B cell (primary cell): ENCODE measurements at regions not wholly inside any gene's neighbourhood (a gene's known extent, or its start where the extent isn't known, plus 50 kb on each side); places are given as distances from the start of the nearest gene placed in this dataset.

Experiments
- ATAC-seq: fragments of 200-7000 bp; cut with Tn5 transposase; one replicate; pipeline ENCODE4 v1.10.0; 2021; ENCODE audit warnings: low read depth, mild to moderate bottlenecking, moderate number of reproducible peaks, moderate library complexity
- CTCF ChIA-PET: fragments of 350-600 bp; sonication (Branson Sonifier 250); formaldehyde crosslinking; loops from one replicate; lab custom pipeline; 2021; ENCODE audit warnings: antibody characterized with exemption, inconsistent platforms; lab: Charles Lee
- POLR2A ChIA-PET: fragments of 350-600 bp; sonication (Branson Sonifier 250); formaldehyde crosslinking; loops from one replicate; lab custom pipeline; 2021; ENCODE audit warnings: antibody characterized with exemption; lab: Charles Lee
- DNase-seq: peaks from one replicate; pipeline ENCODE4 v3.0.0; 2013
- H2AFZ ChIP-seq: 2 replicates; pipeline ENCODE4 v1.6.1; 2012; ENCODE audit warnings: mild to moderate bottlenecking, low read depth, low read length; ENCODE audit not compliant: insufficient read depth, poor library complexity, severe bottlenecking
- H3K27ac ChIP-seq, 2 donors: 1 replicate in 1 of 2; 2 replicates in 1 of 2; pipeline ENCODE4 v1.5.1; 2012 to 2013; ENCODE audit warnings: low read length in 2 of 2, mild to moderate bottlenecking in 2 of 2, moderate library complexity in 1 of 2
- H3K27me3 ChIP-seq, 4 experiments: fragments of 200-600 bp in 1 of 4; sonication (generic) in 1 of 4; replicated peaks in 1 of 4; 1 replicate in 2 of 4; 2 replicates in 2 of 4; pipeline versions ENCODE4 v1.6.1 to v1.7.0; 2013 to 2016; ENCODE audit warnings: low read length in 3 of 4, mild to moderate bottlenecking in 2 of 4, mixed read lengths in 1 of 4, moderate library complexity in 1 of 4; ENCODE audit not compliant: insufficient read depth in 4 of 4, control insufficient read depth in 3 of 4; ENCODE audit errors: control extremely low read depth in 1 of 4
- H3K36me3 ChIP-seq, 2 experiments: replicated peaks in 1 of 2; 1 replicate in 1 of 2; 2 replicates in 1 of 2; pipeline versions ENCODE4 v1.6.1 to v1.7.1; 2013; ENCODE audit warnings: low read length in 1 of 2; ENCODE audit not compliant: insufficient read depth in 2 of 2, control insufficient read depth in 1 of 2; ENCODE audit errors: control extremely low read depth in 1 of 2, extremely low read depth in 1 of 2
- H3K4me1 ChIP-seq, 2 donors: fragments of 200-600 bp in 1 of 2; sonication (generic) in 1 of 2; 1 replicate in 1 of 2; 2 replicates in 1 of 2; pipeline versions ENCODE4 v1.5.1 to v1.6.1; 2013 to 2017; ENCODE audit warnings: low read length in 2 of 2; ENCODE audit not compliant: control insufficient read depth in 2 of 2, insufficient read depth in 2 of 2
- H3K4me2 ChIP-seq: replicated peaks from 2 replicates; pipeline ENCODE3; 2012; ENCODE audit warnings: mild to moderate bottlenecking, low read depth, low read length; ENCODE audit not compliant: poor library complexity, severe bottlenecking
- H3K4me3 ChIP-seq, 5 experiments: fragments of 200-600 bp in 1 of 5; sonication (generic) in 1 of 5; 1 replicate in 3 of 5; 2 replicates in 2 of 5; pipeline versions ENCODE4 v1.5.1 to v1.7.0; 2011 to 2016; ENCODE audit warnings: low read length in 4 of 5, mild to moderate bottlenecking in 4 of 5, low read depth in 2 of 5, control low read depth in 1 of 5, moderate library complexity in 1 of 5; ENCODE audit not compliant: insufficient read depth in 1 of 5; ENCODE audit errors: control extremely low read depth in 1 of 5, extremely low read depth in 1 of 5
- H3K79me2 ChIP-seq: fragments of 200-600 bp; sonication (generic); one replicate; pipeline ENCODE4 v1.6.0; 2016; ENCODE audit warnings: low read length; ENCODE audit not compliant: control insufficient read depth, insufficient read depth
- H3K9ac ChIP-seq: fragments of 200-600 bp; sonication (generic); 2 replicates; pipeline ENCODE4 v1.6.1; 2017; ENCODE audit warnings: mild to moderate bottlenecking, low read length, moderate library complexity
- H3K9me3 ChIP-seq, 3 donors: one replicate each; pipeline versions ENCODE4 v1.6.1 to v1.7.1; 2013; ENCODE audit warnings: low read length in 2 of 3; ENCODE audit not compliant: control insufficient read depth in 2 of 3, insufficient read depth in 1 of 3; ENCODE audit errors: control extremely low read depth in 1 of 3
- H4K20me1 ChIP-seq: 2 replicates; pipeline ENCODE4 v1.6.0; 2012; ENCODE audit warnings: mild to moderate bottlenecking, low read length; ENCODE audit not compliant: insufficient read depth, control insufficient read depth, poor library complexity, severe bottlenecking
- H3K27ac Mint-ChIP-seq: one replicate; pipeline ENCODE4 v1.8.0; 2021; ENCODE audit warnings: mixed read lengths
- H3K27me3 Mint-ChIP-seq: one replicate; pipeline ENCODE4 v1.8.0; 2021; ENCODE audit warnings: mixed read lengths
- H3K4me1 Mint-ChIP-seq: one replicate; pipeline ENCODE4 v1.8.0; 2021; ENCODE audit warnings: mixed read lengths
- H3K4me3 Mint-ChIP-seq: one replicate; pipeline ENCODE4 v1.8.0; 2021; ENCODE audit warnings: mixed read lengths
- H3K9me3 Mint-ChIP-seq: one replicate; pipeline ENCODE4 v1.8.0; 2022; ENCODE audit warnings: mixed read lengths; ENCODE audit not compliant: insufficient read depth
- CTCF ChIP-seq: fragments of 200-600 bp; IDR thresholded peaks from one replicate; pipeline ENCODE4 v1.8.0; 2022; ENCODE audit warnings: antibody characterized with exemption, mild to moderate bottlenecking
- WGBS: methylation state at CpG from one replicate; pipeline ENCODE4 v1.1.5; 2013; ENCODE audit warnings: missing lambda C conversion rate; ENCODE audit not compliant: insufficient coverage; 5-methylcytosine and 5-hydroxymethylcytosine counted together
- intact Hi-C: fragments of 100-400 bp; cut with micrococcal nuclease; formaldehyde crosslinking; loops from one replicate; pipeline ENCODE4 v1.10.0; 2022

- peaks cover 0 to 1% (median 0%) of the 10 kb centered on the region in 4 experiments for H3K27me3 ChIP-seq
- H2AFZ ChIP-seq: no peak overlapping the region
- Mint-ChIP-seq H3K4me3 (no peak overlapping the region), H3K27me3 (peaks cover 6% of the 10 kb centered on the region), H3K4me1 (no peaks in the 10 kb centered on the region), H3K9me3 (no peaks in the 10 kb centered on the region), H3K27ac (no peak overlapping the region)
- no peak overlapping the region for H3K9ac ChIP-seq
- H3K4me2 ChIP-seq: no peak overlapping the region
- peaks cover 0 to 3% (median 0%) of the 10 kb centered on the region in 3 donors for H3K9me3 ChIP-seq
- peaks cover under 1% of the 10 kb centered on the region in 2 donors for H3K4me1 ChIP-seq
- no peaks in the 10 kb centered on the region for H3K36me3 ChIP-seq
- H3K79me2 ChIP-seq: no peaks in the 10 kb centered on the region
- no peak overlapping the region for H3K27ac ChIP-seq
- H3K4me3 ChIP-seq: no peak overlapping the region
- intact Hi-C loops: no loop called here
- 100% methylated on average over 9 of the region's 9 CpGs for WGBS
- DNase-seq: no peak
- no peak for ATAC-seq
- POLR2A ChIA-PET: interaction anchor here (0.5 kb wide), 1 partner anchor 256 kb away, joined by 3 read pairs; no protein-coding TSS in a partner anchor
- no peak for TF ChIP-seq CTCF
- H4K20me1 ChIP-seq: no peaks in the 10 kb centered on the region
- CTCF ChIA-PET: interaction anchor here (0.7 to 1.9 kb wide), 12 partner anchors 9 to 419 kb away, joined by 3 to 12 read pairs (median 3); no protein-coding TSS in a partner anchor
Measured at GRCh38 chr16:85297881-85298280, 185.6 kb upstream of the CIBAR2 start.

GRCh38 chr16:85300406-85300968, 188.2 kb upstream of the CIBAR2 start:
- ChIA-PET POLR2A (no interaction called here), CTCF (interaction anchor here (1.1 to 1.3 kb wide), 2 partner anchors 8 to 316 kb away, joined by 3 to 8 read pairs; no protein-coding TSS in a partner anchor)
- Mint-ChIP-seq H3K4me3 (no peak overlapping the region), H3K27me3 (peaks cover 6% of the 10 kb centered on the region), H3K9me3 (no peaks in the 10 kb centered on the region), H3K4me1 (peaks cover 12% of the 10 kb centered on the region), H3K27ac (no peak overlapping the region)
- Histone ChIP-seq H3K9me3 (peaks cover 0 to 4% (median 0%) of the 10 kb centered on the region in 3 donors), H3K36me3 (no peaks in the 10 kb centered on the region), H3K27me3 (peaks cover 0 to 5% (median 0%) of the 10 kb centered on the region in 4 experiments), H4K20me1 (no peaks in the 10 kb centered on the region), H2AFZ (no peak overlapping the region), H3K4me2 (no peak overlapping the region), H3K4me3 (no peak overlapping the region), H3K27ac (no peak overlapping the region), H3K79me2 (no peaks in the 10 kb centered on the region), H3K4me1 (peaks cover 23 to 27% of the 10 kb centered on the region in 2 donors), H3K9ac (no peak overlapping the region)
- WGBS: 95% methylated on average over 18 of the region's 20 CpGs
- no peak for TF ChIP-seq CTCF
- ATAC-seq: no peak
- no peak for DNase-seq
- intact Hi-C loops: loop anchor here (10.0 kb wide), 1 partner anchor 94 kb away; no protein-coding TSS in a partner anchor
